ENCODE measurements at regions not wholly inside any gene's neighbourhood (a gene's known extent, or its start where the extent isn't known, plus 50 kb on each side); places are given as distances from the start of the nearest gene placed in this dataset.

DNA sequence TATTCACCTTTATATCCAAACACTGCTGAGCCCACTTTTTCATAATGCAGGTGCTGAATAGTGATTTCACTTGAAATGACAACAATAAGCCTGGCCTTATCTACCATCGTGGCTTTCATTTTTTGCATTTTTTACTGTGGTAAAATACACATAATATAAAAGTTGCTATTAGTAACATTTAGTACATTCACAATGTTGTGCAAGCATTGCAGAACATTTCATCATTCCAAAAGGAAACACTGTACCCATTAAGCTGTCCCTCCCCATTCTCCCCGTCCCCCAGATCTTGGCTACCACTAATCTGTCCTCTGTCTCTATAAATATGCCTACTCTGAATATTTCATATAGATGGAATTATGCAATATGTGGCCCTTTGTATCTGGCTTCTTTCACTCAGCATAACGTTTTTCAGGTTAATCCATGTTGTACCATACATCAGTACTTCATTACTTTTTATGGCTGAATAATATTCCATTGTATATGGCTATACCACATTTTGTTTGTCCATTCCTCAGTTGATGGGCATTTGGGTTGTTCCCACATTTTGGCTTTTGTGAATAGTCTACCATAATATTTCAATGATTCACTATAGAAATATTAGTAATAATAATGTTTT is 68.5 kb upstream of the ARID5B start:
- peaks cover 49% of the 10 kb centered on the region for H3K4me1 ChIP-seq (ENCODE audit: control insufficient read depth, insufficient read depth, low read length)
- no peak overlapping the region for H3K9ac ChIP-seq (ENCODE audit: low read length)
- peak; percentile 75 for DNase-seq (ENCODE audit: low read depth)

DNA sequence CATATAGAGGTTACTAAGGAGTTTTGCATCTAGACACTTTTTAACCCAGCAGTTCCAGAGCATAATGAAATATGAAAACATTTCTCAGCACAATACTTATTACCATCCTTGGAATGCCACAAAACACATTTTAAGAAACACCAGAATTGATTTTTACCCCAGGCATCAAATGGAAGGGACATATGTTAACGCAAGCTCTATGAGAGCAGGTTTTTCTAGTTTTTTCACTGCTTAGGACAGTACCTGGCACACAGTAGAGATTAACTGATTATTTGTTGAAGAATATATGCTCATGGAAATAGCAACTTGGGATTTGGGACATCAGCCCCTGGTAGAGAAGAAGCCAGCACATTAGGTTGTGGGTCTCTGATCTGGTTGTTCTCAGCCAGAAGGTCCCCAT is 67.0 kb upstream of the ARID5B start:
- Histone ChIP-seq H3K4me3 (ENCODE audit: low read length) (no peak overlapping the region), H3K4me1 (ENCODE audit: control insufficient read depth, insufficient read depth, low read length) (peaks cover 53% of the 10 kb centered on the region), H3K9ac (ENCODE audit: low read length) (peak overlapping the region; percentile 76), H3K27me3 (replicated peaks; ENCODE audit: control insufficient read depth, insufficient read depth, low read length) (no peaks in the 10 kb centered on the region), H3K9me3 (ENCODE audit: control insufficient read depth, low read length) (peaks cover 5% of the 10 kb centered on the region), H3K36me3 (ENCODE audit: control insufficient read depth, insufficient read depth, low read length, severe bottlenecking) (no peaks in the 10 kb centered on the region)
- no peak for DNase-seq (ENCODE audit: low read depth)

More for the DNA sequence above, 68.5 kb upstream of the ARID5B start:
- Histone ChIP-seq H3K36me3 (ENCODE audit: control insufficient read depth, insufficient read depth, low read length, severe bottlenecking) (no peaks in the 10 kb centered on the region), H3K4me3 (ENCODE audit: low read length) (no peak overlapping the region), H3K27me3 (replicated peaks; ENCODE audit: control insufficient read depth, insufficient read depth, low read length) (no peaks in the 10 kb centered on the region), H3K9me3 (ENCODE audit: control insufficient read depth, low read length) (peaks cover 5% of the 10 kb centered on the region)

DNA sequence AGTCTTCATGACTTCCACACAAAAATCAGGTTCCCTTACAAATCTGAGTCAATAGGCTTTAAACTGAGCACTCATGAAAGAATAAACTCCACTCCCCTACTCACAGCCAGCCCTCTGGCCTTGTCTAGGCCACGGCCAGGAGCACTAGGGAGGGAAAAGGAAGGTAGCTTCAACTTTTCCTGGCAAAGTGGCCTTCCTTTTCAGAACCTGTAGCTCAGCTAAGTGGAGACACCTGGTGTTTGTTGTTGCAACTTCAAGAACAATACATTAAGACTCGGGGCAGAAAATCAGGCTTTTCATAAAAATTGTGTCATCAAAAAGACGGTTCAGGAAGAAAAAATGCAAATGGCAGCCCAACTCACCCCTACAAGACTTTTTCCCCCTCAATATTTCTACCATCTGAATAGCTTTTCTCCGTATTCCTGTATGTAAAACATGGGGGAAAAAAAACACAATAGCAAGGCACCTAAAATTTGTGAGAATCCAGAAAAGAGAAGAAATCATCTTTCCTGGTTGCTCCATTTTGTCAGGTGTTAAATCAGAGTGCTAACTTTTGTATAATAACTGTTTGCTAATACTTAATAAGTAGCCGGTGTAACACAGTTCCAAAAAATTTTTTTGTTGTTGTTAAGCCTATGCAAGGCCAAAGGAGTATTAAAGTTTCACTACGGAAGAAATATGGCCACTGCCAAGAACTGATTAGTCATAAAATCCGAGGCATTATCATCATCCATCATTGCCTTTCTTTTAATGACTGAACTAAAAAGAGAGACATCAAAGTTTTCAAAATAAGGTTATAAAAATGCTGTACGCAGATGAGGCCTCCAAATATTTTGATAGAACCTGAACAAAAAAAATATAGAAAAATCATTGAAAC is 66.2 kb upstream of the ARID5B start:
- Histone ChIP-seq H3K36me3 (ENCODE audit: control insufficient read depth, insufficient read depth, low read length, severe bottlenecking) (no peaks in the 10 kb centered on the region), H3K4me1 (ENCODE audit: control insufficient read depth, insufficient read depth, low read length) (peaks cover 51% of the 10 kb centered on the region), H3K9me3 (ENCODE audit: control insufficient read depth, low read length) (peaks cover 5% of the 10 kb centered on the region), H3K4me3 (ENCODE audit: low read length) (peak overlapping the region; percentile 59), H3K27me3 (replicated peaks; ENCODE audit: control insufficient read depth, insufficient read depth, low read length) (no peaks in the 10 kb centered on the region), H3K9ac (ENCODE audit: low read length) (peak overlapping the region; percentile 76)
- DNase-seq (ENCODE audit: low read depth), result peak; percentile 80

DNA sequence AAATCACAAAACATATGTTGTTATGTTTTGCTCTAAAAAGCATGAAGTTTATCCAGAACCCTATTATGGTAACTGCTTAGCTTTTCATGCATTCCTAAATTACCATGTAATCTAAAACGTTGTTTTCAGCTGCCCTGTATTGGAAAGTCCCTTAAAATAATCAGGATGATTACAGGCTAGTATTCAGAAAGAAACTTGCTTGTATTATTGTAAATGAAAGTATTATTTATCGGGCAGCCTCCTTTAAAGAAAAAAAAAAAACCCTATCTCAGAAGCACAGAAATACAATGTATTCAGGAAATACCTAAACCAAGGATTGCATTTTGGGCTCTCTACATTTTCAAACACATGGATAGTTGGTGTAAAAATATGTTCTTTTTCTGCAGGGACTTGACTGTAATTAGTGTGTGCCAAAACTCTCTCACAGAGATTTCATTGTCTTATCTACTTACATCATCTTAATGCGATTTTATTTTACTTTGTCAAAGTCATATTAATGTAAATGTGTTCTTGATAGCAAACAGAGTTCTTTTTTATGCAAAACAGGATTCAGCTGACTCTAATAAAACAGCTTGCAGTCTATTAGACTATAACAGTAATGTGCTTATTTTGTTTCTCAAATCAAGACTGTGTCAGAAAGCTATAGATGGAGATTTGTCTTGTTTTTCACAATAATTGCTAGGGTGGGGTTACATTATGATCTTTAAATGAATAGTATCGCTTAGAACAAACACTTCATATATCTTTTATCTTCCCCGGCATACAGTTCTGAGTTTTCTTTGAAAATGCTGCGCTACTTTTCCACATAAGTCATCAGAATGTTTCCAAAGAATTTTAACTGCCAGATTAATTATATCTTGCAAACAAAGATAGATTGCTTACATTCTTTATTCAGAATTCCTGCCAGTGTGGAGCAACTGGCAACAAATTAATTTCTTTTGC is 65.3 kb upstream of the ARID5B start:
- Histone ChIP-seq H3K9me3 (ENCODE audit: control insufficient read depth, low read length) (peaks cover 1% of the 10 kb centered on the region), H3K4me3 (ENCODE audit: low read length) (peak overlapping the region; percentile 59), H3K9ac (ENCODE audit: low read length) (peak overlapping the region; percentile 76), H3K4me1 (ENCODE audit: control insufficient read depth, insufficient read depth, low read length) (peaks cover 48% of the 10 kb centered on the region), H3K27me3 (replicated peaks; ENCODE audit: control insufficient read depth, insufficient read depth, low read length) (no peaks in the 10 kb centered on the region), H3K36me3 (ENCODE audit: control insufficient read depth, insufficient read depth, low read length, severe bottlenecking) (no peaks in the 10 kb centered on the region)
- peak; percentile 73 for DNase-seq (ENCODE audit: low read depth)

DNA sequence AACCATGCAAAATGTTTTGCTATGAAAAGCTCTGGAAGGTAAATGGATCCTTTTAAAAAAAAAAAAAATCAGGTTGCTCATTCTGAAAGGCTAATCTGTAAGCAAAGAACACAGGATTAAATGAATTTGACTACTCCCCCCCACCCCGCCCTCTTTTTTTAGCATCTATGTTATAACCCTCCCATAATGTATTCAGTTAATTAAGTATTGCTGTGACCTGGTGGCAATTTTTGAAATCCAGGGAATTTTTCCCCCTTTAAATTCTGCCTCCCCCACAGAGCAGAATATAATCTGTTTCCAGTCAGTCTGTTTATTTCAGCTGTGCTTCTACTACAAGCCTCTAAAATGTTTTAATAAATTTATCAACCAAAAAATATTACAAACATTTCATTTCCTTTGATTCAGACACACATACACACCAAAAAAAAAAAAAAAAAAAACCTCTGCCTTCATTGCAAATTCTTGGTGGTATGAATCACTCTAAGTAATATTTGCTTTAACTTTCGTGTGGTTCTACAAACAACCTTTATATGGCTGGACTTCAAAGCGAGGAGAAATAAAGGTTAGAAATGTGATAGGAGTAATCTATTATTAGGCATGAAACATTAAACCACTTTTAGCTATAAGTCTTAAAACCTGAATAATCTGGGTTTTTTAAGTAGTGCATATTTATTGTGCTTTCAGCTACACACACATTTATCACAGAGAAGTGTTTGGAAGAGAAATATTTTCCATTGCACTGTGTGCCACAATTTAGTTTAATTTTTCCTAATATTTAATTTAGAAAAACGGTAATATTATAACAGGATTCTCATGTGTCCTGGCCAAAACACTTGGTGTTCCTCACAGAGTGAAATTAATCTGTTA is 64.4 kb upstream of the ARID5B start:
- DNase-seq (ENCODE audit: low read depth), result peak; percentile 70
- Histone ChIP-seq H3K4me3 (ENCODE audit: low read length) (peak overlapping the region; percentile 62), H3K9ac (ENCODE audit: low read length) (peak overlapping the region; percentile 76), H3K9me3 (ENCODE audit: control insufficient read depth, low read length) (no peaks in the 10 kb centered on the region), H3K4me1 (ENCODE audit: control insufficient read depth, insufficient read depth, low read length) (peaks cover 46% of the 10 kb centered on the region), H3K27me3 (replicated peaks; ENCODE audit: control insufficient read depth, insufficient read depth, low read length) (no peaks in the 10 kb centered on the region), H3K36me3 (ENCODE audit: control insufficient read depth, insufficient read depth, low read length, severe bottlenecking) (no peaks in the 10 kb centered on the region)

DNA sequence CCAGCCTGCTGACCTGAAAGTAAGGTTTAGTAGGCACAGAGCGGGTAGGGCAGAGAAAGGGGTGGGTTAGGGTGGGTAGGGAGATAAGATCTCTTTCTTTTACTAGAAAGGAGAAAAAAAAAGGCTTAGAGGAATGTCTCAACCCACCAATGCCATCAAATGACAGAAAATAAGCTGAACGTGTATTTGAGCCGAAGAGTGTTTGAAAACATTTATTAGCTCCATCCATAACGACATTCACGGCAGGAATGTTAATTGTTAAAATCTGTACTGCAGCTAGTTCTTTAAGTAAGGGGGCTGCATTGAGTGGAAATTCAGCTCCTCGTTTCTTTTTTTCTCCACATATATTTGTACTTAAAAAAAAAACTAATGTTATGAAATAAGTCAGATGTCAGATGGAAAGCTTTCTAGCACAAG is 63.7 kb upstream of the ARID5B start:
- no peaks in the 10 kb centered on the region for H3K36me3 ChIP-seq (ENCODE audit: control insufficient read depth, insufficient read depth, low read length, severe bottlenecking)
- H3K9me3 ChIP-seq (ENCODE audit: control insufficient read depth, low read length), result no peaks in the 10 kb centered on the region
- peak overlapping the region; percentile 62 for H3K4me3 ChIP-seq (ENCODE audit: low read length)
- peak; percentile 42 for DNase-seq (ENCODE audit: low read depth)
- no peaks in the 10 kb centered on the region for H3K27me3 ChIP-seq (replicated peaks; ENCODE audit: control insufficient read depth, insufficient read depth, low read length)
- H3K4me1 ChIP-seq (ENCODE audit: control insufficient read depth, insufficient read depth, low read length), result peaks cover 40% of the 10 kb centered on the region
- H3K9ac ChIP-seq (ENCODE audit: low read length), result peak overlapping the region; percentile 76

DNA sequence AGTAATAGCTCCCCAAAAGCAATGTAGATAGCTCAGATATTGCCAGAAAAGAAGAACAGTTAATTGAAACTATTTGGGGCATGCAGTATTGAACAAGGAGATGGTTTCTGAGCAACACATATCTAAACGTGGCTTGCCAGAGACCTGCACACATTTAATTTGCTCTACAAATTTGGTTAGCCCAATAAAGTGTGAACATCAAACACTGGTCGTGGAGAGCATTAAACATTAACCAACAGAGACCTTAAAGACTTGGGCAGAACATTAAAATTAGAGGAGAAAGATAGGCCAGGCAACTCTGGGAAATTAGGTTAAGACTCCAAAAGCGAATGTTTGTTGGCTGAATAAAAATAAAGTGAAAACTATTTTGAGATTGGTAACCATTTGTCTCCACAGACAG is 61.6 kb upstream of the ARID5B start:
- Histone ChIP-seq H3K9me3 (ENCODE audit: control insufficient read depth, low read length) (no peaks in the 10 kb centered on the region), H3K4me3 (ENCODE audit: low read length) (no peak overlapping the region), H3K36me3 (ENCODE audit: control insufficient read depth, insufficient read depth, low read length, severe bottlenecking) (no peaks in the 10 kb centered on the region), H3K9ac (ENCODE audit: low read length) (no peak overlapping the region), H3K4me1 (ENCODE audit: control insufficient read depth, insufficient read depth, low read length) (peaks cover 34% of the 10 kb centered on the region), H3K27me3 (replicated peaks; ENCODE audit: control insufficient read depth, insufficient read depth, low read length) (no peaks in the 10 kb centered on the region)
- no peak for DNase-seq (ENCODE audit: low read depth)

DNA sequence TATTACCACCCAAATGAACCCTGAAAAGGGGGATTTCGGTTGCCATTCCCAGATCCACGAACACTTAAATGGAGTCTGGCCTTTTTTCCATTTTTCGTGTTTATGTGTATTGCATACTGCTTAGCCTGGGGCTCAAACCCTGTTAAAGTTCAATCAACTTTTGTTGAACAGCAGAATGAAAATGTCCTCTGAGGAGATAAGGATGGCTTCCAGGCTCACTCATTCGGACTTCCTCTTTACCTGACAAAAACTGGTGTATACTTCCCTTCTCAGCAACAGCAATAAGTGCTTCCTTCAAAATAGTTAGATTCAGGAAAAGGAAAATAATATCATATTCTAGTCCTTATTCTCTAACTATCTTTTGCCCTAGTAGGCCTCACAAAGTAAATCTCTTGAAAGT is 61.1 kb upstream of the ARID5B start:
- Histone ChIP-seq H3K9ac (ENCODE audit: low read length) (no peak overlapping the region), H3K4me3 (ENCODE audit: low read length) (no peak overlapping the region), H3K4me1 (ENCODE audit: control insufficient read depth, insufficient read depth, low read length) (peaks cover 29% of the 10 kb centered on the region), H3K9me3 (ENCODE audit: control insufficient read depth, low read length) (no peaks in the 10 kb centered on the region), H3K36me3 (ENCODE audit: control insufficient read depth, insufficient read depth, low read length, severe bottlenecking) (no peaks in the 10 kb centered on the region), H3K27me3 (replicated peaks; ENCODE audit: control insufficient read depth, insufficient read depth, low read length) (no peaks in the 10 kb centered on the region)
- DNase-seq (ENCODE audit: low read depth), result no peak

DNA sequence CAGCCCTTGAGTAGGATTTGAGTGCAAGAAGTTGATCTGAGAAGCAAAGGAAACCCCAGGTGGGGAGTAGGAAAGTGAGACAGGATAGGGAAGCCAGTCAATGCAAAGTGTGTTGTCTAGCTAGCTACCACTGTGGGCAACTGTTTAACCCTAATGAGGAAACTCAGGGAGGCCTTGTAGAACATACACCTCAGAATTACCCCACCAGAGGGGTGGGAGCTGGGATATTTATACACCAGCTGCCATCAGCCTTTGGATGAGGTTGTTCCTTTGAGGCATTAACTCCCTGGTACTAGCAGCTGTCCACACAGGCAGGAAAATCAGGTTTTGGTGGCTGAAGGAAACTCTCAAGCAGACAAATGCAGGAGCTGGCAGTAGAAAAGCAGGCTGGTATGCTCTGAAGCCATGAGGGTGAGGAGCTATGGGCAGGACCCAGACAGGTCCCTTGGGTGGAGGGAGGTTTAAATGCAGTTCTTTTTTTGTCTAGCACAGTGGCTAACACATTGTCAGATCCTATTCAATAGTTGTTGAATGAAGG is 60.1 kb upstream of the ARID5B start:
- no peaks in the 10 kb centered on the region for H3K9me3 ChIP-seq (ENCODE audit: control insufficient read depth, low read length)
- no peak for DNase-seq (ENCODE audit: low read depth)
- H3K4me3 ChIP-seq (ENCODE audit: low read length), result no peak overlapping the region
- no peaks in the 10 kb centered on the region for H3K27me3 ChIP-seq (replicated peaks; ENCODE audit: control insufficient read depth, insufficient read depth, low read length)
- H3K4me1 ChIP-seq (ENCODE audit: control insufficient read depth, insufficient read depth, low read length), result peaks cover 19% of the 10 kb centered on the region
- no peaks in the 10 kb centered on the region for H3K36me3 ChIP-seq (ENCODE audit: control insufficient read depth, insufficient read depth, low read length, severe bottlenecking)
- no peak overlapping the region for H3K9ac ChIP-seq (ENCODE audit: low read length)

DNA sequence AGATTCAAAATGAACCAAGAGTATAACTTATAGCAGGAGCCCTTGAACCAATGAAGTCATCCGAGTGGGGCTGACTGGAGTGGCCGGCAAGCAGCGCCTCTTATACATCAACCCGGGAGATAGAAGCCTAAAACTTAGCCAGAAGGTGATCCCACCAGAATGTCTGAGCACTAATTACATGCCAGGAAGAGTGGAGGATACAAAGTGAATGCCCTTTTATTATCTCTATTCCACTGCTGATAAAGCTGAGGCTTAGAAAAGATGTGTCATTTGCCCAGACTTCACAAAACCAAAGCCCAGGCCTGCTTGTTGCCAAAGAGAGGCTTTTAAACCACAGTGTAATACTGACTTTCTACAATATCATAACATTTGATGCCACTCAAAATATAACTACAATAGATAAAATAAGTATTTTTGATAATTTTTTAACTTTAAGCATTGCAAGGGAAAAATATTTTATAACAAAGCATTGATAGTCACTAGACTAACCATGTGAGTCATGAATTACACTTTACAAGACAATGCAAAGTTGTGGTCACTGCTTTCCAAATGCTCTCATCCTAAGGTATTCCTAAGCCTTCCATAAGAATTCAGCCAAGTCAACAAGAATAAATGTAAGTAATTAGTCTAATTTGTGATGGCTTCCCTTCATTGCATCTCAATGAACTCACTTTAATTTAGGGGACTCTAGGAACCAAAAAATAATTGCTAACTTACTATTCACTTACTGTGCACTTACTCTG is 58.6 kb upstream of the ARID5B start:
- Histone ChIP-seq H3K4me3 (ENCODE audit: low read length) (no peak overlapping the region), H3K4me1 (ENCODE audit: control insufficient read depth, insufficient read depth, low read length) (peaks cover 4% of the 10 kb centered on the region), H3K9ac (ENCODE audit: low read length) (no peak overlapping the region), H3K36me3 (ENCODE audit: control insufficient read depth, insufficient read depth, low read length, severe bottlenecking) (no peaks in the 10 kb centered on the region), H3K9me3 (ENCODE audit: control insufficient read depth, low read length) (no peaks in the 10 kb centered on the region), H3K27me3 (replicated peaks; ENCODE audit: control insufficient read depth, insufficient read depth, low read length) (no peaks in the 10 kb centered on the region)
- DNase-seq (ENCODE audit: low read depth), result peak; percentile 42

All from adipocyte (in vitro differentiated cells).